ENCODE measurements at regions not wholly inside any gene's neighbourhood (a gene's known extent, or its start where the extent isn't known, plus 50 kb on each side); places are given as distances from the start of the nearest gene placed in this dataset.

GRCh38 chr7:68485253-68485917, 1112.9 kb upstream of the AUTS2 start:
- TF ChIP-seq EZH2 (IDR thresholded peaks at IDR 0.05) (no peak), POLR2AphosphoS5 (IDR thresholded peaks at IDR 0.05; ENCODE audit: borderline replicate concordance, low read depth, low read length) (no peak), FOXP2 (optimal IDR thresholded peaks at IDR 0.05; ENCODE audit: control extremely low read depth, extremely low read length, insufficient read depth) (no peak)
